ENCODE measurements at regions not wholly inside any gene's neighbourhood (a gene's known extent, or its start where the extent isn't known, plus 50 kb on each side); places are given as distances from the start of the nearest gene placed in this dataset.
"Not testable (repeated sequence)": the region's sequence is repeated elsewhere in the genome, so short reads cannot be mapped to it uniquely, and the experiment has no call there.

- not testable (repeated sequence) for TF ChIP-seq EZH2 (IDR thresholded peaks at IDR 0.05; ENCODE audit: insufficient read depth, poor library complexity, severe bottlenecking); EZH2phosphoT487 (IDR thresholded peaks at IDR 0.05; ENCODE audit: insufficient read depth, low read depth)
Measured at GRCh38 chr2:87423796-87424762, 323.8 kb upstream of the PLGLB2 start.
